Sciatic nerve (tissue), 2 donors: ENCODE measurements at regions not wholly inside any gene's neighbourhood (a gene's known extent, or its start where the extent isn't known, plus 50 kb on each side); places are given as distances from the start of the nearest gene placed in this dataset.
"Not testable (repeated sequence)": the region's sequence is repeated elsewhere in the genome, so short reads cannot be mapped to it uniquely, and the experiment has no call there.

Source experiments
- ATAC-seq: fragments of 200-7000 bp; cut with Tn5 transposase; one replicate; pipeline ENCODE4 v1.9.1; 2020; ENCODE audit warnings: mild to moderate bottlenecking, moderate library complexity
- DNase-seq: peaks from one replicate; pipeline ENCODE4 v3.0.0-alpha.2; 2020; ENCODE audit warnings: low spot score
- intact Hi-C: fragments of 100-400 bp; cut with DNase I; formaldehyde crosslinking; loops from one replicate; pipeline ENCODE4 v1.14.2; 2022
- donor health status: DM: no; HTN: no; CAD: no.
- donor health status: DM: no; HTN: no; CAD: no.

GRCh38 chr2:109689973-109690372 is 75.8 kb downstream of the SOWAHC start:
- intact Hi-C loops = no loop called here
- no peak for ATAC-seq
- DNase-seq = peak; percentile 15

GRCh38 chr2:109690457-109690821 is 76.3 kb downstream of the SOWAHC start:
- DNase-seq (peak; percentile 23), ATAC-seq (peak; percentile 11)
- intact Hi-C loops = no loop called here

- ATAC-seq (peak; percentile 82), DNase-seq (peak; percentile 59)
- intact Hi-C loops = no loop called here
Observed at GRCh38 chr2:109690822-109691541, 76.8 kb downstream of the SOWAHC start.

- DNase-seq (no peak), ATAC-seq (no peak)
- intact Hi-C loops = no loop called here
Observed at GRCh38 chr2:109692013-109692743, 78.0 kb downstream of the SOWAHC start.

GRCh38 chr2:109692831-109693230 is 78.7 kb downstream of the SOWAHC start:
- ATAC-seq, DNase-seq, intact Hi-C loops: not testable (repeated sequence)

GRCh38 chr2:109693292-109693691 is 79.1 kb downstream of the SOWAHC start:
- intact Hi-C loops = not testable (repeated sequence)
- peak; percentile 7 for DNase-seq

GRCh38 chr2:109694190-109694589 is 80.0 kb downstream of the SOWAHC start:
- no peak for ATAC-seq
- DNase-seq = no peak
- intact Hi-C loops = no loop called here

More at GRCh38 chr2:109693292-109693691, 79.1 kb downstream of the SOWAHC start:
- not testable (repeated sequence) for ATAC-seq

GRCh38 chr2:109695290-109695689 is 81.1 kb downstream of the SOWAHC start:
- ATAC-seq (no peak), DNase-seq (no peak)
- intact Hi-C loops = no loop called here

- no peak for DNase-seq
Observed at GRCh38 chr2:109699646-109700045, 85.5 kb downstream of the SOWAHC start.

GRCh38 chr2:109700680-109701274 is 86.6 kb downstream of the SOWAHC start:
- DNase-seq (no peak), ATAC-seq (no peak)
- intact Hi-C loops = no loop called here

More at GRCh38 chr2:109699646-109700045, 85.5 kb downstream of the SOWAHC start:
- intact Hi-C loops = no loop called here
- peak; percentile 66 for ATAC-seq

GRCh38 chr2:109701362-109701761 is 87.2 kb downstream of the SOWAHC start:
- DNase-seq (no peak), ATAC-seq (no peak)
- intact Hi-C loops = no loop called here

- intact Hi-C loops = no loop called here
- DNase-seq (no peak), ATAC-seq (no peak)
Observed at GRCh38 chr2:109702250-109702985, 88.3 kb downstream of the SOWAHC start.

GRCh38 chr2:109703077-109703476 is 88.9 kb downstream of the SOWAHC start:
- DNase-seq (no peak), ATAC-seq (no peak)
- intact Hi-C loops = no loop called here

GRCh38 chr2:109703798-109704197 is 89.6 kb downstream of the SOWAHC start:
- intact Hi-C loops = no loop called here
- ATAC-seq (no peak), DNase-seq (no peak)

GRCh38 chr2:109707281-109708147 is 86.6 kb upstream of the RGPD5 start:
- intact Hi-C loops = no loop called here
- DNase-seq (no peak), ATAC-seq (no peak)

GRCh38 chr2:109710505-109711229 is 83.4 kb upstream of the RGPD5 start:
- peak; percentile 22 for DNase-seq
- ATAC-seq = no peak
- intact Hi-C loops = no loop called here

- ATAC-seq (no peak), DNase-seq (peak; percentile 42)
- intact Hi-C loops = no loop called here
Observed at GRCh38 chr2:109711230-109712122, 82.6 kb upstream of the RGPD5 start.
